ENCODE measurements at regions not wholly inside any gene's neighbourhood (a gene's known extent, or its start where the extent isn't known, plus 50 kb on each side); places are given as distances from the start of the nearest gene placed in this dataset.
"Not testable (repeated sequence)": the region's sequence is repeated elsewhere in the genome, so short reads cannot be mapped to it uniquely, and the experiment has no call there.

- no peak for DNase-seq
Observed at GRCh38 chr6:134546962-134547645, 229.2 kb upstream of the SGK1 start.

GRCh38 chr6:134544737-134545136 is 226.8 kb upstream of the SGK1 start:
- no peak for DNase-seq

- no peak for DNase-seq
Observed at GRCh38 chr6:134543128-134543527, 225.2 kb upstream of the SGK1 start.

GRCh38 chr6:134541001-134541400 is 223.1 kb upstream of the SGK1 start:
- DNase-seq, result no peak

- DNase-seq, result no peak
Observed at GRCh38 chr6:134539865-134540323, 222.0 kb upstream of the SGK1 start.

GRCh38 chr6:134537765-134538164 is 219.9 kb upstream of the SGK1 start:
- DNase-seq, result not testable (repeated sequence)

- DNase-seq, result no peak
Observed at GRCh38 chr6:134537146-134537555, 219.2 kb upstream of the SGK1 start.

- DNase-seq, result no peak
Observed at GRCh38 chr6:134535831-134536230, 217.9 kb upstream of the SGK1 start.

GRCh38 chr6:134534708-134535149 is 216.8 kb upstream of the SGK1 start:
- DNase-seq, result no peak

GRCh38 chr6:134533991-134534390 is 216.1 kb upstream of the SGK1 start:
- DNase-seq, result no peak

- DNase-seq, result no peak
Observed at GRCh38 chr6:134532694-134533624, 215.0 kb upstream of the SGK1 start.

GRCh38 chr6:134531611-134532010 is 213.7 kb upstream of the SGK1 start:
- no peak for DNase-seq

GRCh38 chr6:134531188-134531551 is 213.3 kb upstream of the SGK1 start:
- DNase-seq, result no peak

GRCh38 chr6:134529921-134530320 is 212.0 kb upstream of the SGK1 start:
- DNase-seq, result no peak

- DNase-seq, result no peak
Observed at GRCh38 chr6:134529305-134529704, 211.4 kb upstream of the SGK1 start.

GRCh38 chr6:134527108-134527787 is 209.3 kb upstream of the SGK1 start:
- DNase-seq, result no peak

- DNase-seq, result no peak
Observed at GRCh38 chr6:134525190-134525868, 207.4 kb upstream of the SGK1 start.

GRCh38 chr6:134523903-134524650 is 206.2 kb upstream of the SGK1 start:
- DNase-seq, result no peak

- no peak for DNase-seq
Observed at GRCh38 chr6:134523051-134523450, 205.1 kb upstream of the SGK1 start.

GRCh38 chr6:134521116-134521501 is 203.2 kb upstream of the SGK1 start:
- no peak for DNase-seq

- DNase-seq, result no peak
Observed at GRCh38 chr6:134520181-134521115, 202.5 kb upstream of the SGK1 start.
